ENCODE measurements at regions not wholly inside any gene's neighbourhood (a gene's known extent, or its start where the extent isn't known, plus 50 kb on each side); places are given as distances from the start of the nearest gene placed in this dataset.

DNA sequence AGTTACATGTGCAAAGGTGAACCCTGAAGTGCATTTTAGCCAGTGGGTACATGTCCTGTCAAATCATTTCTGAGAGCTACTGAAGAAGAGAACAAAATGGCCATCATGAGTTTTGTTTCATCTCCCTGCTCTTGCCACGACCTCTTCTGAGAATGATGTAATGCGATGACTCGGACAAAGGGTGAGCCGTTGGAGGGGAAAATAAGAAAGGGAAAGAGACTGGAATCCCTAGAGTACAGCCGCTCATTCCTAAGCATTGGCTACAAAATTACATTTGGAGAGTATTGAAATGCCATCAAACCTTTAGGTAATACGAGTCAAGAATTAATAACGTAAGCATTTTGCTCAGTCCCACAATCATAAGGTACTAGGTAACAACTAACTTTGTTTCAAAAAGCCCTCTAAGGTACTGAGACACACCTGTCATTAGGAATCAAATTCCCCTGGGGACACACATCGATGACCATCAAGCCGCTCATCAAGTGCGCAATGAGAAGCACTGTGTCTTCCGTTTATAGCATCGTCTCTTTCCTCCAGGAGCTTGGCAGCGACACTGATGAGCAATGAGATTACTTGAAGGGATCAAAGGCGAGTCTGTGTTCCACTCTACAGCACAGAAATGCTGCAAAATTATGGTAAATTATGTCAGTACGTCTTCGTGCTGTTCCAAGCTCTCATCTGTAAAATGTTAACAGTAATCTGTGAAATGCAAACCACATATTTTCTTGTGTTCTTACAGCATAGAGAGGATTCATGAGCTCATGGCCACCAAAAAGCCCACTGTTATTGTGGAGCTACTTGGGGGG, 97.3 kb upstream of the PIEZO2 start:
- Histone ChIP-seq H3K4me3 (no peak overlapping the region), H3K27ac (no peak overlapping the region)
- DNase-seq (ENCODE audit: low spot score): no peak
- no peak for TF ChIP-seq CTCF (IDR thresholded peaks at IDR 0.05)

DNA sequence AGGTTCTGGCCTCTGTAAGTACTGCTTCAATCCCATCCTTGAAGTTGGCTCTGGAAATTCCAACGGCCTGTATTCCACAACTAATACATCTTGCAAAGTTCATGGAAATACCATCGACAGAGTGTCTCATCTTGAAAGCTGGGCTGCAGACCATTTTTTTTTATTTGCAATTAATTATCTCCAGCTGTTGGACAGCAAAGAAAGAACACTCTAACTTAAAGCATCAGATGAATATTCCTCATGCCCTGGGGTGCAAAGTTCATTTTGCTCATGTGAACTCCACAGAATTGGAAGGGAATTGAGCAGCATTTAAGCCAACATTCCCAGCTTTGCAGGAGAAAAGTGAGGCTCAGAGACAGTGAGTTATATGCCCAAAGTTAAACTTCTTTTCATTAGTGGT, 96.5 kb upstream of the PIEZO2 start:
- no peak overlapping the region for H3K27ac ChIP-seq
- no peak for DNase-seq (ENCODE audit: low spot score)
- TF ChIP-seq CTCF (IDR thresholded peaks at IDR 0.05): no peak
- H3K4me3 ChIP-seq: no peak overlapping the region

- H3K27ac ChIP-seq: no peak overlapping the region
- DNase-seq (ENCODE audit: low spot score): no peak
- no peak for TF ChIP-seq CTCF (IDR thresholded peaks at IDR 0.05)
- H3K4me3 ChIP-seq: no peak overlapping the region
Measured at GRCh38 chr18:11237484-11237883, 88.1 kb upstream of the PIEZO2 start.

DNA sequence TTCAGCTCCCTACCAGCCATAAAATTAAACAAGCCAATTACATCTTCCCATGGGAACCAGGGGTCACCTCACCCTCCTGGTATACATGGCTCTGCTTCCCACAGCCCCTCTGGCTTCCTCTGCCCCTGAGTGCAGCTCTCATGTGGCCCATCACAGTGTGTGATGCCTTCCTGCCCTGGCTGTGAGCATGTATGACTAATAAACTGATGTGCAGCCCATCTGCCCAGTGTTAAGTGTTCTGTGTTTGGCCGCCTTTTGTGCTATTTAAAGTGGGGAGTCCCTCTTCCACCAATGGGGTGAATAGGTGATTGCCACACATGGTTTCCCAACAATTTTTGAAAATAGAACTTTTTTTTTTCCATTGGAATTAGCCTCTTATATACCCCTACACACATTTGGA, 87.7 kb upstream of the PIEZO2 start:
- H3K27ac ChIP-seq: no peak overlapping the region
- H3K4me3 ChIP-seq: no peak overlapping the region
- no peak for DNase-seq (ENCODE audit: low spot score)
- TF ChIP-seq CTCF (IDR thresholded peaks at IDR 0.05): no peak

DNA sequence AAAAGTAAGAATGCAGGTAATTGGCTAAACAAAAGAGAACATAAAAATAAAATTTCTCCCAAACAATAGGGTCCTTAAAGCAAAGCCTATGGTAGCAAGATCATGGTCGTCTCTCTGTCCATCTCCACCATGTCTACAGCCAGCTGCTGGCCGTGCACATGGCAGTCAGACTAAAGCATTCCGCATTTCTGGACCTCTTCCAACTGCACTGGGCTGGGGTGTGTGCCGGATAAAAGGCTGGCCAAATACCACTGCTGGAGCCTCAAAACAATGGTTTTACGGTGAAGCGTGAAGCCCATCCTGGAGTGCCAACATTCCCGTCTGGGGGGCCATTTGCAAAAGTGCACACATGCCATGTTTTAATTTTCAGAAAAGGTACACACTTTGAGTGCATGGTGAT, 74.8 kb upstream of the PIEZO2 start:
- no peak for DNase-seq (ENCODE audit: low spot score)

DNA sequence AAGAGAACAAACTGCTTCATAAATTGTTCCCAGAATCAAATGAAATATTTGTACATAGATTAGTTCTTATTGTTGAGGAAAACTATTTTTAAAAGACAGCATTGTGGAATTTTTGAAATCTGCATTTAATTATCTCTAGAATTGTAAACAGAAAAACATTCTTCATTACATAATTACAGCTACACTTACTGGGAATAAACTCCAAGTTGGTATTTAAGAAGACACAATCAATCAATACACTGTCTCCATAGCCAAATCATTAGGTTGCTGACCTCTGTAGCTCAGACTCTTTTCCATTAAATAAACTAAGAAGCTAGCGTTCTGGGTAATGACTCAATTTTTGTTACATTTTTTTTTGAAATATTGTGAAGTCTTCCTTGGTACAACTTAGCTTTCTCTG, 70.2 kb upstream of the PIEZO2 start:
- no peak for DNase-seq (ENCODE audit: low spot score)
- Histone ChIP-seq H3K27ac (no peak overlapping the region), H3K4me3 (no peak overlapping the region)
- TF ChIP-seq CTCF (IDR thresholded peaks at IDR 0.05): no peak

More for the DNA sequence above, 74.8 kb upstream of the PIEZO2 start:
- TF ChIP-seq CTCF (IDR thresholded peaks at IDR 0.05): no peak
- H3K4me3 ChIP-seq: no peak overlapping the region
- H3K27ac ChIP-seq: no peak overlapping the region

GRCh38 chr18:11215216-11215615, 65.8 kb upstream of the PIEZO2 start:
- TF ChIP-seq CTCF (IDR thresholded peaks at IDR 0.05): no peak
- no peak for DNase-seq (ENCODE audit: low spot score)
- no peak overlapping the region for H3K4me3 ChIP-seq
- no peak overlapping the region for H3K27ac ChIP-seq

All from coronary artery (tissue), 2 donors.